Suprapubic skin (tissue), 4 donors: ENCODE measurements at regions not wholly inside any gene's neighbourhood (a gene's known extent, or its start where the extent isn't known, plus 50 kb on each side); places are given as distances from the start of the nearest gene placed in this dataset.

Experiments used
- DNase-seq, 2 donors: peaks; one replicate each; pipeline ENCODE4 v3.0.0-alpha.2; 2019; ENCODE audit warnings: low spot score in 2 of 2
- H3K27ac ChIP-seq: fragments of 200-600 bp; sonication (generic); one replicate; pipeline ENCODE4 v1.5.1; 2019
- H3K27me3 ChIP-seq: fragments of 200-600 bp; sonication (generic); one replicate; pipeline ENCODE4 v1.5.1; 2019
- H3K36me3 ChIP-seq: fragments of 200-600 bp; sonication (generic); one replicate; pipeline ENCODE4 v1.5.1; 2019
- H3K4me1 ChIP-seq: fragments of 200-600 bp; sonication (generic); one replicate; pipeline ENCODE4 v1.5.1; 2019
- H3K4me3 ChIP-seq: fragments of 200-600 bp; sonication (generic); one replicate; pipeline ENCODE4 v1.5.1; 2019; ENCODE audit warnings: mild to moderate bottlenecking
- H3K9me3 ChIP-seq: fragments of 200-600 bp; sonication (generic); one replicate; pipeline ENCODE4 v1.5.1; 2019
- EP300 ChIP-seq: sonication (generic); formaldehyde crosslinking; IDR thresholded peaks from one replicate; pipeline ENCODE4 v1.6.1; 2017; ENCODE audit warnings: antibody characterized with exemption
- POLR2A ChIP-seq, 2 donors: fragments of 450-650 bp; IDR thresholded peaks; one replicate each; pipeline ENCODE4 v1.6.1; 2017; ENCODE audit warnings: antibody characterized with exemption in 2 of 2, mild to moderate bottlenecking in 2 of 2, moderate library complexity in 2 of 2
- POLR2AphosphoS5 ChIP-seq, 3 donors: sonication (generic); formaldehyde crosslinking; IDR thresholded peaks; one replicate each; pipeline ENCODE4 v1.6.1; 2017; ENCODE audit warnings: antibody characterized with exemption in 3 of 3
- WGBS: methylation state at CpG from one replicate; pipeline ENCODE4 v1.1.5; 2018; 5-methylcytosine and 5-hydroxymethylcytosine counted together
- TF ChIP-seq, protein P1 (sequence below), 2 donors: fragments of 200-600 bp in 1 of 2; fragments of 450-650 bp in 1 of 2; sonication (generic) in 1 of 2; IDR thresholded peaks; one replicate each; pipeline ENCODE4 v1.5.1; 2016 to 2019; ENCODE audit warnings: antibody characterized with exemption in 2 of 2, mild to moderate bottlenecking in 1 of 2, moderate library complexity in 1 of 2

DNA sequence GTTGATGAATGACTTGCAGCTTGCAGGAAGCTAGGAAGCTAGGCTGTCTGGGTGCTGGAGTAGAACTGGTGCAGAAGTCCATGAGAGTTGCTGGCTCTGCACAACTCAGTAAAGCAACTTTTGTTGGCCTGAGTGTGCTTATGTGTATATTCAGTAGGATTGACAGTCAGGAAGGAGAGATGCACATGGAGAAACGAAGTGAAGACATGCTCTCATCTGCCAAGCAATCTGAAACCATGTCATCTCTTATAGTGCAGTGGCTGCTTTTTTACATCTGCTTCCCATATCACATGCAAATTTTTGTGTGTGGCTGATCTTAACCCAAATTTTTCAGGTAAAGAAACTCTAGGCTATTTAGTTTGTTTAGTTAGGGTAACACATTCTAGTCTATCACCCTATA is 252.4 kb upstream of the HS3ST5 start:
- no peaks in the 10 kb centered on the region for H3K36me3 ChIP-seq
- 0% methylated on average over 1 of the region's 1 CpG for WGBS
- H3K27ac ChIP-seq = no peak overlapping the region
- no peaks in the 10 kb centered on the region for H3K4me1 ChIP-seq
- no peak overlapping the region for H3K4me3 ChIP-seq
- no peaks in the 10 kb centered on the region for H3K9me3 ChIP-seq
- DNase-seq = no peak
- TF ChIP-seq, protein P1, sequence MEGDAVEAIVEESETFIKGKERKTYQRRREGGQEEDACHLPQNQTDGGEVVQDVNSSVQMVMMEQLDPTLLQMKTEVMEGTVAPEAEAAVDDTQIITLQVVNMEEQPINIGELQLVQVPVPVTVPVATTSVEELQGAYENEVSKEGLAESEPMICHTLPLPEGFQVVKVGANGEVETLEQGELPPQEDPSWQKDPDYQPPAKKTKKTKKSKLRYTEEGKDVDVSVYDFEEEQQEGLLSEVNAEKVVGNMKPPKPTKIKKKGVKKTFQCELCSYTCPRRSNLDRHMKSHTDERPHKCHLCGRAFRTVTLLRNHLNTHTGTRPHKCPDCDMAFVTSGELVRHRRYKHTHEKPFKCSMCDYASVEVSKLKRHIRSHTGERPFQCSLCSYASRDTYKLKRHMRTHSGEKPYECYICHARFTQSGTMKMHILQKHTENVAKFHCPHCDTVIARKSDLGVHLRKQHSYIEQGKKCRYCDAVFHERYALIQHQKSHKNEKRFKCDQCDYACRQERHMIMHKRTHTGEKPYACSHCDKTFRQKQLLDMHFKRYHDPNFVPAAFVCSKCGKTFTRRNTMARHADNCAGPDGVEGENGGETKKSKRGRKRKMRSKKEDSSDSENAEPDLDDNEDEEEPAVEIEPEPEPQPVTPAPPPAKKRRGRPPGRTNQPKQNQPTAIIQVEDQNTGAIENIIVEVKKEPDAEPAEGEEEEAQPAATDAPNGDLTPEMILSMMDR (IDR thresholded peaks at IDR 0.05) = no peak
- TF ChIP-seq POLR2A (IDR thresholded peaks at IDR 0.05) (no peak), EP300 (no peak), POLR2AphosphoS5 (IDR thresholded peaks at IDR 0.05) (no peak)
- H3K27me3 ChIP-seq = no peaks in the 10 kb centered on the region

- WGBS = 80% methylated on average over 4 of the region's 4 CpGs
- Histone ChIP-seq H3K27ac (no peak overlapping the region), H3K4me3 (no peak overlapping the region), H3K9me3 (no peaks in the 10 kb centered on the region), H3K4me1 (no peaks in the 10 kb centered on the region), H3K27me3 (no peaks in the 10 kb centered on the region), H3K36me3 (no peaks in the 10 kb centered on the region)
- DNase-seq = no peak
- no peak for TF ChIP-seq EP300
- TF ChIP-seq, protein P1 (IDR thresholded peaks at IDR 0.05) = no peak
- TF ChIP-seq POLR2AphosphoS5 (IDR thresholded peaks at IDR 0.05) = no peak
- no peak for TF ChIP-seq POLR2A (IDR thresholded peaks at IDR 0.05)
Observed at GRCh38 chr6:114592506-114592905, 249.7 kb upstream of the HS3ST5 start.

GRCh38 chr6:114588726-114589125 is 245.9 kb upstream of the HS3ST5 start:
- no peaks in the 10 kb centered on the region for H3K9me3 ChIP-seq
- TF ChIP-seq, protein P1 (IDR thresholded peaks at IDR 0.05) = no peak
- TF ChIP-seq EP300 (no peak), POLR2A (IDR thresholded peaks at IDR 0.05) (no peak), POLR2AphosphoS5 (IDR thresholded peaks at IDR 0.05) (no peak)
- no peak overlapping the region for H3K4me3 ChIP-seq
- 67% methylated on average over 5 of the region's 5 CpGs for WGBS
- no peaks in the 10 kb centered on the region for H3K27me3 ChIP-seq
- H3K36me3 ChIP-seq = no peaks in the 10 kb centered on the region
- no peak for DNase-seq
- no peaks in the 10 kb centered on the region for H3K4me1 ChIP-seq
- no peak overlapping the region for H3K27ac ChIP-seq

DNA sequence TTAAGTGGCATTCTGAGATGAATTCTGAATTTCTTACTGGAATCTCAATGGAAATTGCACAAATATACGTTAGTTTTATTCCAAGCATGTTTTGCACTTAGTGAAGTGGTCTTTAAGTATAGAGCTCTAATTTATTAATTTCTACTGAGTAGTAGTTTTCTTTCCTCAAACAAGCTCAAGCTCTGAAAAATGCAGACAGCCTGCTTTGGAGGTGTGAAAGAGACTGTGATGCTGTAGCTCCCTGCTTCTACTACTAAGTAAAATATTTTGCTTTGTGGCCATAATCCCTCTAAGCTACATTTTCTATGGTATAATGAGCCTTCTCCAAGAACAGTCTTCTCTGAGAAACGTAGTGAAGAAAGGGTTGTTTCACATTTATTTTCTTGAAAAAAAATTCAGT is 243.5 kb upstream of the HS3ST5 start:
- no peaks in the 10 kb centered on the region for H3K4me1 ChIP-seq
- H3K27me3 ChIP-seq = no peaks in the 10 kb centered on the region
- no peak for DNase-seq
- H3K27ac ChIP-seq = no peak overlapping the region
- no peaks in the 10 kb centered on the region for H3K36me3 ChIP-seq
- H3K9me3 ChIP-seq = peaks cover 14% of the 10 kb centered on the region
- TF ChIP-seq EP300 = no peak
- TF ChIP-seq, protein P1 (IDR thresholded peaks at IDR 0.05) = no peak
- 43% methylated on average over 2 of the region's 2 CpGs for WGBS
- H3K4me3 ChIP-seq = no peak overlapping the region

DNA sequence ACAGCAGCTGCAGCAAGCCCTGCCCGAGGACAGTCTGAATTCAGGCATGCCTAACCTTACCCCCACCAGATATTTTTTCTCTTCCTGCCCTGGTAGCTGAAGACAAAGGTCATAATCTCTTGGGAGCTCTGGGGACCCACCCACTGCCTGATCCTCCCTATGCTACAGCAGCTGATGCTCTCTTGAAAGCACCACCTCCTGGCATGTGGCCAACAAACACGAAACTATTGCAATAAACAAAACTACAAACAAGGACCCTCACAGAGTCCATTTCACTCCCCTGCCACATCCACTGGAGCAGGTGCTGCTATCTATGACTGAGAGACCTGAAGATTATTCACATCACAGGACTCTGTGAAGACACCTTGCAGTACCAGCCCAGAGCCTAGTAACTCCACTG is 238.5 kb upstream of the HS3ST5 start:
- Histone ChIP-seq H3K9me3 (peaks cover 14% of the 10 kb centered on the region), H3K4me1 (no peaks in the 10 kb centered on the region), H3K27me3 (no peaks in the 10 kb centered on the region), H3K36me3 (no peaks in the 10 kb centered on the region), H3K27ac (no peak overlapping the region), H3K4me3 (no peak overlapping the region)
- TF ChIP-seq EP300 (no peak), POLR2A (IDR thresholded peaks at IDR 0.05) (no peak), POLR2AphosphoS5 (IDR thresholded peaks at IDR 0.05) (no peak)
- TF ChIP-seq, protein P1 (IDR thresholded peaks at IDR 0.05) = no peak
- no peak for DNase-seq
- 51% methylated on average over 2 of the region's 2 CpGs for WGBS
